Activated naive CD4-positive, alpha-beta T cell (primary cell): ENCODE measurements at regions not wholly inside any gene's neighbourhood (a gene's known extent, or its start where the extent isn't known, plus 50 kb on each side); places are given as distances from the start of the nearest gene placed in this dataset.

Source experiments
- DNase-seq, 4 experiments: peaks; one replicate each; lab custom pipeline; 2025; lab: John Stamatoyannopoulos, UW

- DNase-seq, result no peak
These were observed 133.2 kb upstream of the PRLR start for GRCh38 chr5:35363387-35363965.

GRCh38 chr5:35362772-35363171, 132.5 kb upstream of the PRLR start:
- DNase-seq, result no peak

GRCh38 chr5:35360671-35361070, 130.4 kb upstream of the PRLR start:
- DNase-seq, result no peak

DNA sequence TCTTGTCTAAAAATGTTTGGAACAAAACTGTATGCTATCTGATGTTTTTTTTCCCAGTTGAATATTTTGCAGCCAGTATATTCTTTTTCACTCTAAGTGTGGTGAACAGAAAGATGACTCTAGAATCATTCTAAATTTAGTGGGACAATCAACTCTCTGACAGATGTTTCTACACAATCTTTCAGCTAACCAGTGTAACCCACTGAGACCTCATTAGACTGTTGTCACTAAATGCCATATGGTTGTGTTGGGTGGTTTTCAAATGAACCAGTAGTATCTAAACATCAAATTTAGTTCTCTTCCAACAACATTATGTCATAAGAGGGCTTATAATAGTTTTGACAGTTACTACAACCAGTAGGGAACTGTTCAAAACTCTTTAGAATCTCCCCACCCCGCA, 129.6 kb upstream of the PRLR start:
- DNase-seq, result no peak

GRCh38 chr5:35357973-35358372, 127.7 kb upstream of the PRLR start:
- no peak for DNase-seq

DNA sequence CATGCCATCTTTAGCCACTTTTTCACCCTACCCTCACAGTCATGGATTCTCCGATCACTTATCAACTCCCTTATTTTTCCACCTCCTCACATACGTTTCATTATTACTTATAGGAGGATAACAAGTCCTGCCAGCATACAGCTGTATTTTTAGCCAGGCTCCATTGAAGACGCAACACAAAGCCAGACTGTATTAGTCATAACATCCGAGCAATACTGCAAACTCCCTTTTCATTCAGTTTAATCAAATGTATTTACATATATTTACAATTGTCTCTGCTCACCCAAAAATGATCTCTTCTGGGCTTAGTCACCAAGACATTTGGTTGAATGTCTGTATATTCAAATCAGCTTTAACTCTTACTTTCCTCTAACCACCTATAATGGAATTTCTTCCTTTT, 126.4 kb upstream of the PRLR start:
- DNase-seq, result no peak

DNA sequence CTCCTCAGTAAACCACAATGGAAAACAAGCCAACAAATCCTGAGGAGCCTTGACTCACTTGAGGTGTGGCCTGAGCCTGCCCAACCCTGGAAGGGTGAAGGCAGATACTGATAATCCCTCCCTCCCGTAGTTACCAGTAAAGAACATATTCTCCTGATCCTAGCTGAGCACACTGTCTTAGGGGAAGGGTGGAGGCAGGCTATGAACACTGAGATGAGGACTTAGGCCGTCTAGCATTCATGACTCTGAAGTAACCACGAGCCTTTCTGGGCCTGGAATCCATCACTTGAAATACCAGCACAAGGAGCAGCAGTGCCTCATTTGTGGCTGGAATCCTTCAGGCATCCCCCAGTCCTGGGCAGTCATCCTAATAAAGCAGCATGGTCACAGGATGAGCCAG, 124.5 kb upstream of the PRLR start:
- no peak for DNase-seq

DNA sequence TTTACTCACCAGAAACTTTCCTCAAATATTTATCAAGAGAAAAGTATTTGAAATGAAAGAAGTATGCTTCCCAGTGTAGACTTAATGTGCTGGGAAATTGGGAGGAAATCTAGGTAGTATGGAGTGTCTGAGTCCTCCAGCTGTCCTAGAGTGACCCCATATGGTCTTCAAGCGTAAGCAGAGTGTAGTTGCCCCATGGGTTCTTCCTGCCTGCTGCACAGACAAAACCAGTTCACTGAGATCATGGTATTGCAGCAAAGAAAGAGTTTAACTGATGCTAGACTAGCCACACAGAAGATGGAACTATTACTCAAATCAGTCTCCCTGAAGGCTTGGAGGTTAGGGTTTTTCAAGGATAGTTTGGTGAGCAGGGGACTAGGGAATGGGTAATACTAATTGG, 114.9 kb upstream of the PRLR start:
- no peak for DNase-seq

- DNase-seq, result no peak
These were observed 112.4 kb upstream of the PRLR start for GRCh38 chr5:35342664-35343063.

- no peak for DNase-seq
These were observed 110.9 kb upstream of the PRLR start for GRCh38 chr5:35341189-35341588.

GRCh38 chr5:35339616-35340100, 109.4 kb upstream of the PRLR start:
- DNase-seq, result no peak

DNA sequence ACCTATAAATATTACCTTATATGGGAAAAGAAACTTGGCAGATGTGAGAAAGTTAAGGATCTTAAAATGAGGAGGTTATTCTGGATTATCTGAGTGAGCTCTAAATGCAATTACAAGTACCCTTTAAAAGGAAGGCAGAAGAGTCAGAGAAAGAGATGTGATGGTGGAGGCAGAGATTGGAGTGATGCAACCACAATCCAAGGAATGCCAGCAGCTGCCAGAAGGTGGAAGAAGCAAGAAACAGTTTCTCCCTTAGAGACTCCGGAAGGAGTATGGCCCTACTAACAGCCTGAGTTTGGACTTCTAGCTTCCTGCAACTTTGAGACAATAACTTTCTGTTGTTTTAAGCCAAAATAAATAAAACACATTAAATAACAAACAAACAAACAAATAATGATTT, 108.7 kb upstream of the PRLR start:
- DNase-seq, result no peak

DNA sequence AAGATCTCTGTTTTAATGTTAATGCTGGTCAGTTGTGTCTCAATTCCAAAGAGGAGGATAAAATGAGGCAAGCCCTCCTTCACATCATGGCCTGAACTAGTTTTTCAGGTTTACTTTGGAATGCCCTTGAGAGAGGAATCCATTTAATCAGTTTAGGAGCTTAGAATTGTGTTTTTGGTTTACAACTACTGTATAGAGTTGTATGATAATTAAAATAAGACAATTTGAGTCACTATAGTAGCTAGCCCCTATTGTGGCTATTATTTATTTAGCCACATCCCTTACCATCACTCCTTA, 107.8 kb upstream of the PRLR start:
- no peak for DNase-seq

- no peak for DNase-seq
These were observed 107.3 kb upstream of the PRLR start for GRCh38 chr5:35337340-35338156.

DNA sequence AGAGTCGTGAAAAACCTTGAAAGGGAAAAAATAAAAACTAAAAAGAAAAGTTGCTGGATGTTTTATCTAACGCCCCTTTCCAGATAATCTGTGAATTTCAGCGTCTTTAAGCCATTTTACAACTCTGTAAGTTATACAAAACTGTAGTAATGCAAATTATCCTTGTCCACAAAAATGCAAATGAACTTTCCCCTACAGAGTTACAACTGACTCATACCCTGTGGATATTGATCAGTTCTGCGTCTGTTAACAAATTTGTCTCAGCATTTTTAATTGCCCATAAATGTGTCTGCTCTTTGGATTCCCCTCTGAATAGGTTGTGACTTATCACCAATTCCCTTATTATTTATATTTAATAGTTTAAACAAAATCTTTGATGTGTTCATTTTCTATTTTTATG, 105.9 kb upstream of the PRLR start:
- DNase-seq, result no peak

- no peak for DNase-seq
These were observed 105.5 kb upstream of the PRLR start for GRCh38 chr5:35335752-35336151.

DNA sequence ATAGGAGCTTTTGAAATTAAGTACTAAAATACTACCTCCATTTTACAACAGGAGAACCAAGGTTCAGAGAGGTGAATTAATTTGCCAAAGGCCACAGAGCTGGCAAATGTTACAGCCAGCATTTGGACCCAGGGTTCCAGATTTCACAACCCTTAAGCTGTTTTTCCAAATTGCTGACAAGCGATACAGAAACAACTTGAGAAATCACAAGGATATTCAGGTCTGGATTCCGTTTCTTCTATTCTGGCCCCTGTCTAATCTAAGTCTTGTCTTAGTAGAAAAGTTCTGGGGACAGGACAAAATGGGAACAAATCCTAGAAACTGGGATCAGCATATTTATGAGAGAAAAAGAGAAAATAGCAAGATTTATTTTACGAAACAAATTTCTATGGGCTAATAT, 103.1 kb upstream of the PRLR start:
- DNase-seq, result no peak

DNA sequence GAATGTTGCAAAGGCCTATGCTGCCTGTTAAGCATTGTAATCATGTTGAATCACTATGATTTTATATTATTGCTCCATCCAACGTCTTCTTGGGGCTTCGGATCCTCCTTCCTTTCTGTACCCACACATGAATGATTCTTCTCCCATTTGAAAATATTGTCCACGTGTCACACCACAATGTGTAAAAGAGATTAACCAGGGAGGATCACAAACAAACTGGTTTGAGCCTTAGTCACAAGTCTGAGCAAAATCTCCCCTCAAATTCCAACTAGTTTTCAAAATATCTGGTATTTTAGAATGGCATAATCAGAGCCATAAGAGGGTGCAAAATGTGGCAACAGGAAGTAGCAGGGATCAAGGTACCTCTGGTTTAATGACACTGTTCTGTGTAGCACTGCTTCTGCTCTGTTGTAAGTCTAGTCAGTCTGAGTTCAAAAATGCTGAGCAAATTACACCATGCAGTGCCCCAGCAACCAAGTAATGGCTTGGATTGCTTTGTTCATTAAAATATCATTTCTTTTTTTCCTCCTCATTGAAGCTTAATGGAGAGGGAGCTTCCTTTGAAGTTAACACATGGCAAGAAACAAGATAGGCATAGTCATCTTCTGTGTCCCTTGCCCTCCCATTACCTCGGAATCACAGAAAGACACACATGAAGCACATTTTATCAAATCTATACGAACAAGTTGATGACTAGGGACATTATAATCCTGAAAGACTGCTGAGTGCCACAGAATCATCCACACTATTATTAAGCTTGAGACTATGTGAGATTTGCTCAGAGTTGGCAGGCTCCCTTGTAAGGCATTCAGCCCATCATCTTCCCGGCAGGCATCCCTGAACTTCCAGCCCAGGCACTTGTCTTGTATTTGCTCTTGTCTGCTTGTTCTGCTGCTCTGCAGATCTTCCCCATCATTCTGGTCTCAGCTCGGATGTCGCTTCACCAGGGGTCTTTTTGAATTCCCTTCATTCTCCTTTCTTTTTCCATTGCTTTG, 102.0 kb upstream of the PRLR start:
- no peak for DNase-seq

DNA sequence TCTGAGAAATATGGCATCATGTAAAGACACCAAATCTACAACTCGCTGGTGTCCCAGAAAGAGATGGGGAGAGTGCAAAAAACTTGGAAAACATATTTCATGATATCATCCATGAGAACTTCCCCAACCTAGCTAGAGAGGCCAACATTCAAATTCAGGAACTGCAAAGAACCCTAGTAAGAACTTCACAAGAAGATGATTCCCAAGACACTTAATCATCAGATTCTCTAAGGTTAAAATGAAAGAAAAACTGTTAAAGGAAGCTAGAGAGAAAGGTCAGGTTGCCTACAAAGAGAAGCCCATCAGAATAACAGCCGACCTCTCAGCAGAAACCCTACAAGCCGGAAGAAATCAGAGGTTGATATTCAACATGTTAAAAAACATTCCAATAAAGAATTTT, 95.5 kb upstream of the PRLR start:
- no peak for DNase-seq

DNA sequence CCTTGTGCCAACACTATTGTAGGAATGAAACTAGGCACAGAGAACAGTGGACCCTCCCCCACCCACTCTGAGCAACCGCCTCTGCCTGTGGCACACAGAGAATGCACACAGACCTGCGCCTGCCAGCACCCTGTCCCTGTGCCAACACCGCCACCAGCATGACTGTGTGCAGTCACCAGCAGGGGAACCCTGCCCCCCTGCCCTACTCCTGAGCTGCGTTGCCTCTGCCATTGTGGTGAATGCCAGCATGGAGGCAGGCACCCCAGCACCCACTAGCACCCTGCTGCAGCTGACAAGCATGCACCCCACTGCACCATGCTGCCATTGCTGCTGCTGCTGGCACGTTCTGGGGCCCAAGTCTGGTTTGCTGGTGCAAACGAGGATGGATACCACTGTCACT, 94.4 kb upstream of the PRLR start:
- no peak for DNase-seq

GRCh38 chr5:35324201-35324600, 93.9 kb upstream of the PRLR start:
- DNase-seq, result no peak

DNA sequence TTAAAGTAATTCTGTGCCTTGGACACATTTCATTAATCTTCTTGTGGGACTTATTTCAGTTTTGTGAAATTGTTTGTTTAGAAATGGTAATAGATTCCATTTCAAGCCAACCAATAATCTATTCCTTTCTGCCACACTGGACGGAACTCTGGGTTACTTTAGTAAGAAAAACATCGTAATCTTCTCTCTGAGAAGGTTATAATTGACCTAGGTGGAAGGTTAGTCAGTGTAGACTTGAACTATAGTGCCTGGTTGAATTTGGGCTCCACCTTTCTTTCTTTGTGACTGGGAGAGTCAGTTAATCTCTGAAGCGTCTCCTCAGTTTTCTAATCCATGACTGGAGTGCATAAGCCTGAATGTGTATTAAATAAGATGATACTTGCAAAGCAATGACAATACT, 89.7 kb upstream of the PRLR start:
- no peak for DNase-seq
